ENCODE measurements at regions not wholly inside any gene's neighbourhood (a gene's known extent, or its start where the extent isn't known, plus 50 kb on each side); places are given as distances from the start of the nearest gene placed in this dataset.

DNA sequence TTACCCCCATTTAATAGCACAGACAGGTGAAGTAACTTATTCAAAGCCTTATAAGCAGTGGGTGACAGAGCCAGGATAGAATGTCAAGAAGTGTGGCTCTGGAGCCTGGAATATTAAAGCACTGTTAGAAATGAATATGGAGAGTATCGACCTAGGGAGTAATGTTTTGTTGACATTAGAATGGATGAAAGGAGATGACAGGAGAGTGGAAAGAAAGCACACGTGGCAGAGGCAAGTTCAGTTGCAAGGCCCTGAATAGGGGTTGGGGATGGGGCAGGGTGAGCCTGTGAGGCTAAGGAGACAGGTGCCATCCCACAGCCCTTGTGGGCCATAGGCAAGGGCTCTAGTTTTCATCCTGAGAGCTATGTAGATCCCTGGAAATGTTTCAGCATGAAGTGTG, 125.5 kb upstream of the PLXNA2 start:
- no peak for TF ChIP-seq CTCF (IDR thresholded peaks at IDR 0.05)
- Histone ChIP-seq H3K9me3 (no peaks in the 10 kb centered on the region), H3K27me3 (replicated peaks; ENCODE audit: insufficient read depth) (no peaks in the 10 kb centered on the region), H3K4me3 (no peak overlapping the region), H3K27ac (no peak overlapping the region), H3K36me3 (no peaks in the 10 kb centered on the region), H3K4me1 (ENCODE audit: control insufficient read depth in 1 of 2, low read depth in 2 of 2) (no peaks in the 10 kb centered on the region)
- DNase-seq (ENCODE audit: low spot score) (no peak), ATAC-seq (ENCODE audit: insufficient number of reproducible peaks, low FRiP score, low read depth) (no peak)

- DNase-seq (ENCODE audit: low spot score) (no peak), ATAC-seq (ENCODE audit: insufficient number of reproducible peaks, low FRiP score, low read depth) (no peak)
- Histone ChIP-seq H3K4me3 (no peak overlapping the region), H3K27ac (no peak overlapping the region), H3K9me3 (no peaks in the 10 kb centered on the region), H3K36me3 (no peaks in the 10 kb centered on the region), H3K27me3 (replicated peaks; ENCODE audit: insufficient read depth) (no peaks in the 10 kb centered on the region), H3K4me1 (ENCODE audit: control insufficient read depth in 1 of 2, low read depth in 2 of 2) (no peaks in the 10 kb centered on the region)
- no peak for TF ChIP-seq CTCF (IDR thresholded peaks at IDR 0.05)
Observed at GRCh38 chr1:208374391-208374941, 130.3 kb upstream of the PLXNA2 start.

DNA sequence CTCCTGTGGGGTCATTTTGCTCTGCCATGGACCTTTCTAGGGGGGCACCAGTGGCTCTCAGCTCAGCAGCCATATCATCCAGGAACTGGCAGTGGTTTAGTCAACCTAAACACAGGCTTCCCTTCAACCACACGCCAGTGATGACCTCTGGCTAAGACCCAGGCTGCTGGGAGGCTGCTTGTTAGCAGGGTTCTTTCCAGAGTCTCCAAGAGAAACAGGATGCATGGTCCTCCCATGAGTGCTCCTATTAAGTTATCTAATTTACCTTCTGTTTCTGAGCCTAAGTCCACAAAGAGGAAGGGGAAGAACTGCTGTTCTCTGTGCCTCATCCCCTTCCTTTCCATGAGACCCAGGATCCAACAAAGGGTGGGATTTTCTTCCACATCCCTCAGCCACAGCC, 137.3 kb upstream of the PLXNA2 start:
- ATAC-seq (ENCODE audit: insufficient number of reproducible peaks, low FRiP score, low read depth) (no peak), DNase-seq (ENCODE audit: low spot score) (no peak)
- Histone ChIP-seq H3K27me3 (replicated peaks; ENCODE audit: insufficient read depth) (no peaks in the 10 kb centered on the region), H3K4me1 (ENCODE audit: control insufficient read depth in 1 of 2, low read depth in 2 of 2) (no peaks in the 10 kb centered on the region), H3K4me3 (no peak overlapping the region), H3K9me3 (no peaks in the 10 kb centered on the region), H3K27ac (no peak overlapping the region), H3K36me3 (no peaks in the 10 kb centered on the region)
- TF ChIP-seq CTCF (IDR thresholded peaks at IDR 0.05): no peak

DNA sequence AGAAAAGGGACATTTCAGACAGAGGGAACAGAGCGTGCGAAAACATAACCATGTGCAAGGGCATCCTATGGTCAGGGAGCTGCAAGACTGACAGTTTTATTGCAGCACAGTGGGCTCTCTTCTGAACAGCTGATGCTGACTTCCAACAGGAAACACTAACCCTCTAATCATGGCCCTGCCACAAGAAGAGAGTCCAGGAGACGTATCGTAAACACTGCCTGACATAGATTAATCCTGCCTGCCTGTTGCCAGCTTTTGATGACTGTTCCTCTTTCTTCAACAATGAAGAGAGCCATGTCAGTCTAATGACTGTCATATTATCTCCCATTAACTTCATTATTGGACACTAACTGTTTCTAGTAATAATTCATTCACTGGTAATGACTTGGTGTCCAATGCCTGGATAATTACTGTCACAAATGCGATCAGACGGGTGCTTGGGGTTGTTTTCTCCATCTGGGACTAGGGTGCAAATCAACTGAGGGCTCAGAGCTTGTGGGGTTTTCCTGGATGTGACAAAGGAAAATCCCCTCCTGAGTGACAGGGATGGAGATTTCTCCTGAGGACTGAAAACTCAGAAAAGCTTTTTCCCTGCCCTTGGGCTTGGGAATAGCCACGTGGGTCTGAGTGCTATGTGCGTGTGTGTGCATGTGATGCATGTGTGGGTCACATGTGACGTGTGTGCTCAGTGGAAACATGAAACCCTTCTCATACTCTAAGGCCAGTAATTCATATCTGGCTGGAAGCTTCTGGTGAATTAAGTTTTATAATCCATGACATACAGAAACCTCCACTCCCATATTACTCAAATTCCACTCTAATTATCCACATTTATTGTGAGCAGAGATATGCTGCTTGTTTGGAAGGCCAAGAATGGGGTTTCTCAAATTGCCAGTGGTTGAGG, 144.0 kb upstream of the PLXNA2 start:
- DNase-seq (ENCODE audit: low spot score) (no peak), ATAC-seq (ENCODE audit: insufficient number of reproducible peaks, low FRiP score, low read depth) (no peak)
- Histone ChIP-seq H3K4me1 (ENCODE audit: control insufficient read depth in 1 of 2, low read depth in 2 of 2) (no peaks in the 10 kb centered on the region), H3K4me3 (no peak overlapping the region), H3K9me3 (no peaks in the 10 kb centered on the region), H3K27me3 (replicated peaks; ENCODE audit: insufficient read depth) (no peaks in the 10 kb centered on the region), H3K27ac (no peak overlapping the region), H3K36me3 (no peaks in the 10 kb centered on the region)
- no peak for TF ChIP-seq CTCF (IDR thresholded peaks at IDR 0.05)

DNA sequence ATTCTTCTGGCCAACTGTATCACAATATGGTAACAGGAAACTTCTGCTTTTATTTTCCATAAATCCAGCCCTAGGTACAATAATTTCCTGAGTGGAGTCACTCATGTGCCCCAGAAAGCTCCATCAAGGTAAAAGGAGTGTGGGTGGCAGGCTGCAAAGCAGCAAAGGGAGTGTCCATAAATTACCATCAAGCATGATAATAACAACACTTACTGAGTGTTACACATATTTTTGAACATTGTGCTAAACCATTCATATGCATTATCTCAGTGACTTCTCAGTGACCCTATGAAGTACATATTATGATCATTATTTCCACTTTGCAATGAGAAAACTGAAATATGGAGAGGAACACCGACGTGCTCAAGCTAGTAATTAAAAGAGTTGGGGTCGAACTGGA, 149.2 kb upstream of the PLXNA2 start:
- ATAC-seq (ENCODE audit: insufficient number of reproducible peaks, low FRiP score, low read depth) (no peak), DNase-seq (ENCODE audit: low spot score) (no peak)
- Histone ChIP-seq H3K27ac (no peak overlapping the region), H3K4me1 (ENCODE audit: control insufficient read depth in 1 of 2, low read depth in 2 of 2) (no peaks in the 10 kb centered on the region), H3K27me3 (replicated peaks; ENCODE audit: insufficient read depth) (no peaks in the 10 kb centered on the region), H3K9me3 (no peaks in the 10 kb centered on the region), H3K4me3 (no peak overlapping the region), H3K36me3 (no peaks in the 10 kb centered on the region)
- TF ChIP-seq CTCF (IDR thresholded peaks at IDR 0.05): no peak

Data from thoracic aorta (tissue), 2 donors.